ENCODE measurements at regions not wholly inside any gene's neighbourhood (a gene's known extent, or its start where the extent isn't known, plus 50 kb on each side); places are given as distances from the start of the nearest gene placed in this dataset.
"Not testable (repeated sequence)": the region's sequence is repeated elsewhere in the genome, so short reads cannot be mapped to it uniquely, and the experiment has no call there.

DNA sequence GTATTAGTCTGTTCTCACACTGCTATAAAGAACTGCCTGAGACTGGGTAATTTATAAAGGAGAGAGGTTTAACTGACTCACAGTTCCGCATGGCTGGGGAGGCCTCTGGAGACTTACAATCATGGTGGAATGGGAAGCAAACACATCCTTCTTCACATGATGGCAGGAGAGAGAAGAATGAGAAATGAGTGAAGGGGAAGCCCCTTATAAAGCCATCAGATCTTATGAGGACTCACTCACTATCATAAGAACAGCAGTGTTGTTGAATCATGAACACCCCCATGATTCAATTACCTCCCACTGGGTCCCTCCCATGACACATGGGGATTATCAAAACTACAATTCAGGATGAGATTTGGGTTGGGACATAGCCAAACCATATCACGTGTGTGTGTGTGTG lies 1764.4 kb upstream of the SEL1L start:
- TF ChIP-seq POLR2A, CTCF, POLR2AphosphoS5, EP300 (IDR thresholded peaks at IDR 0.05): not testable (repeated sequence)
